Hematopoietic multipotent progenitor cell treated with erythropoietin and hydrocortisone succinate and interleukin-3 and kit ligand, for 4 days (in vitro differentiated cells): ENCODE measurements at regions not wholly inside any gene's neighbourhood (a gene's known extent, or its start where the extent isn't known, plus 50 kb on each side); places are given as distances from the start of the nearest gene placed in this dataset.
A peak's percentile ranks its signal among the peaks of the same experiment; 100 is the strongest.

Experiments used
- DNase-seq: peaks from one replicate; pipeline ENCODE4 v3.0.0-alpha.2; 2015

DNA sequence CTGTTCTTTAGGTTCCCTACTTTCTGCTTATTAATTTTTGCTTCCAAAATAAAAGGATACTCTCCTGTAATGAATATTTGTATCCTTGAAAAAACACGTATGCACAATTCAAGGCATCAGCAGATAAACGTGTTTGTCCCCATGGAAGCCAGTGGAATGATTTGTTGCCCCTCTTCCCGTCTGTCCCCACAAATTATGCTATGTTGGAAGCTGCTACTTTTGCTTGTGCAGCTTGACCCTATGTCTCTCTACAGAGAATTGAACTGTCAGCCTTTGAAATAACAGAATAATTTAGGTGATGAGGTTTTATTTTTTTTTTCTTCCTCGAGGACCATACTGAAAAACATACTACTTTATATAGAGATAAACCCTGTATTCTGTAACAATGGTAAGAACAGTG, 401.5 kb upstream of the GOLIM4 start:
- no peak for DNase-seq

GRCh38 chr3:168495932-168496331, 400.2 kb upstream of the GOLIM4 start:
- DNase-seq = no peak

- no peak for DNase-seq
These were observed 399.5 kb upstream of the GOLIM4 start for GRCh38 chr3:168495270-168495669.

GRCh38 chr3:168493412-168494205, 397.9 kb upstream of the GOLIM4 start:
- no peak for DNase-seq

- no peak for DNase-seq
These were observed 395.3 kb upstream of the GOLIM4 start for GRCh38 chr3:168490981-168491380.

DNA sequence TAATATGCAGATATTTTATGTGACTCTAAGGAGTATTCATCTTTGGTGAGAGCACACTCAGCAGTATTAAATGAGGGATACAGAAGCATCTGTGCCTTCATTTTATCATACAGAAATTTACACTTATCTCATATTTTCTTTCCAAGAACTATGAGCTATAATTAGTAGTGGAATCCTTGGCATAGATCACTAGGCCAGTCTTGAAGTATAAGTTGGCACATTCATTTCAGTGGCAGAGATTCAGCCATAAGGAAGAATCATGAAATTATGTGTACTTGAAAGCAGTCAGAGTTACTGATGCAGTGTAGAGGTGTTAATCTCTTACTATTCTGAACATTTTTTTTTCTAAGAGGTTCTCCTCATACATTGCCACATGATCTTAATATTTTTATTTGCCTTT, 393.6 kb upstream of the GOLIM4 start:
- no peak for DNase-seq

DNA sequence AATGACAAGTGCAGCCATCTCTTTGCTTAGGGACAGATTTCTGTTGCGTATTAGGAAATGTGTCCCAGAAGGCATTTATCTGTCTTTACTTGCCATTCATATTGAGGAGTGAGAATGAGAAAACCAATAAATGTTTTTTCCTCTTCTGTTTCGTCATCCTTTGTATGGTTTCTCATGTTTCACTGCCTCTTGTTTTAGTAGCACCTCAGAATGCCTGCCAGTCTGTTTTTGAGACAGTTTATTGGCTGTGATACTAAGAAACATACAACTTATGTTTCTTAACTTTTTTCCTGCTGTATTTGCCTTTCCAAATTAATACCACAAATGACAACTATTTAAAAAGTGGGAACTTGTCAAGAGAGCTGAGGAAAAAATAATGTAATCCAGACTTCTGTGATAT, 390.2 kb upstream of the GOLIM4 start:
- DNase-seq = no peak

DNA sequence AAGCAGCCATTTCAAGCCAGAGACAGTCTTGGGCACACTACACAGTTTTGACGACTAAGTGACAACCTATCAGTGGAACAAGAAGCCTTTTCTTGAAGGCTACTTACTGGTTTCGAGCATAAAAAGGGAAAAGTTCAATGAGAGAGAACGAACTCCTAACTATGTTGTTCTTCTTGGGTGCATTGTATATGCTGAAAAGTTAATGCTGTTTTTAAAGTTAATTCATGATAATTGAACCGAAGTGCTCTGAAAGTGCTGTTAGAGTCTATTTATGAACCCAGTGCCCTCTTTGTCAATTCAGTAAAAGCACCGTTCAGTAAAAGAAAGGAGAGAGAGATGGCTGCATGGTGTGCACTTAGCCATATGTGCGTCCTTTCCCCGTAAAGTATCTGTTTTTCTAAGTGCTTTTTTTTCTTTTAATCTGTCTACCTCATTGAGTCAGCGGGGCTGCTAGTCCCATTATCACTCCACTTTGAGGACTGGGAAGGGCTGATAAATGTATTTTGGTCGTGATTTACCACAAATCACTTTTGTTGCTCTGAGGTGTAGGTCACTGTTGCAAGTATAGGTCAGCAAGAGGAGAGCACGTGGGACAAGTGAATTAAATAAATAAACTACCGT, 380.7 kb upstream of the GOLIM4 start:
- peak; percentile 70 for DNase-seq

GRCh38 chr3:168475704-168476103, 380.0 kb upstream of the GOLIM4 start:
- DNase-seq = peak; percentile 88

DNA sequence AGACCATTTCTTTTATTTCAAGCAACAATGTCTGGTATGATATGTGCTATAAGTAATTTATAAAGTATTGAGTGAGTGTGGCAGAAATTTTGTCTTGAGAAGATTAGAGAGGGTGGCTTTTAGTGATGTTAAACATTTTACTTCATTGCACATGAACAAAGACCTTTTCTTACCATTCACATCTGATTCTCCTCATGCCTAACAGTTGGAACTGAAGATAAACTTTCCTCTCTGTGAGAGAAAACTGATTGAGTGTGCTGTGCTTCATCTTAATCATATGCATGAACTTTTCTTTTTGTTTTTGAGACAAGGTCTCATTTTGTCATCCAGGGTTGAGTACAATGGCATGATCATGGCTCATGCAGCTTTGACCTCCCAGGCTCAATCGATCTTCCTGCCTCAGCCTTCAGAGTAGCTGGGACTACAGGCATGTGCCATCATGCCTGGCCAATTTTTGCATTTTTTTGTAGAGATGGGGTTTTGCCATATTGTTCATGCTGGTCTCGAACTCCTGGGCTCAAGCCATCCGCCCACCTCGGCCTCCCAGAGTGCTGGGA, 377.7 kb upstream of the GOLIM4 start:
- DNase-seq = no peak

- DNase-seq = no peak
These were observed 377.1 kb upstream of the GOLIM4 start for GRCh38 chr3:168472783-168473182.

- peak; percentile 25 for DNase-seq
These were observed 374.7 kb upstream of the GOLIM4 start for GRCh38 chr3:168470380-168470779.

DNA sequence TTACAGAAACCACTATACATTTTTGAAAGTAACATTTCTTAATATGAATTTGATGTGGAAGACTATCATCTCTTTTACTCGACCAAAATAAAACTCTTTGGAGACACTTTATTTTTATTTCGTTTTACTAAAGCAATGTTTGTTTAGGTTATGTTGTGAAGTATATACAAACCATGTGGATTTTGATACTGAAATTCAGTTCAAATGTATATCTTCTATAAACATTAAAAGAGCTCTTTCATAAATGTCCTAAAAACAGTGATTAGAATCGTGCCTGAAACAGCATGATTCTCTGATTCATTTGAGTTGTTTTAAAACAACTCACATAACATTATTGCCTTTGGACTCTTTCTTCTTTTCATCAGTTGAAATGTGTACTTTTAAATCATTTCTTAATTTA, 373.7 kb upstream of the GOLIM4 start:
- no peak for DNase-seq

DNA sequence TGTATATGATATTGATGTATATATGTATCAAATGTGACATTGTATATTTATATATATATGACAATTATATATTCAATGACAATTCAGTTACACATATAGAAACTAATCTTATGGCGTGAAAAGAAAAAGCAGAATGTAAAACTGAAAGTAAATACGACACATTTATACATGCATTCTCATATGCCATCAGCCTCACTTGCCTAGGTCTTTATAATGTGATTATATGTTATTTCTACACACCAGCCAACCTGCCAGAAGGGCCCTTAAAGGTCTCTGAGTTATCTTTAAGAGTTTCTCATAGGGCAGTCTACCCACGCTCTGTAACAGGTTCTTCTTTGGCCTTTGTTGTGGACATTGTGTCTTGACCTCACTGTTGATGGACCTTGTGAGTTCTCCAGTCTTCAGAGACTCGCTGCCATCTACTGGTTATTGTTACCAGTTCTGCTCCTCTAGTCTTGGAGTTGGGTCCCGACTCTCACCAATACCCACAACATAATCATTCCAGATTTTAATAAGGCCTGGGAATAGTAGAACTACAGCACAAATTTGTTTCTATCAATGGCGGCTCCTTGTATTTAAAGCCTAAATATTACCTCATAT, 371.5 kb upstream of the GOLIM4 start:
- DNase-seq = peak; percentile 74

DNA sequence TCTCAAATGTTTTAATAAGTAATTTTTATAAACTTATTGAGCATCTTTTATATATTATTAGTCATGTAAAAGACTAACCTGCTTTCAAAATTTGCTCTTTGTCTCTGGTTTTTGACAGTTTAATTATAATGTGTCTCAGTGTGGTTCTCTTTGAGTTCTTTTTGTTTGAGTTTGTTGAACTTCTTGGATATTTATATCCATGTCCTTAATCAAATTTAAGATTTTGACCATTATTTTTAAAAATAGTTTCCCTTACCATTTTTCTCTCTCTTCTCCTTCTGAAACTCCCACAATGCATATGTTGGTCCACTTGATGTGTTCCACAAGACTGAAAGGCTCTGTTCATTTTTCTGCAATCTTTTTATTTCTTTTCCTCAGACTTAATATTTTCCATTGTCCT, 366.1 kb upstream of the GOLIM4 start:
- no peak for DNase-seq

DNA sequence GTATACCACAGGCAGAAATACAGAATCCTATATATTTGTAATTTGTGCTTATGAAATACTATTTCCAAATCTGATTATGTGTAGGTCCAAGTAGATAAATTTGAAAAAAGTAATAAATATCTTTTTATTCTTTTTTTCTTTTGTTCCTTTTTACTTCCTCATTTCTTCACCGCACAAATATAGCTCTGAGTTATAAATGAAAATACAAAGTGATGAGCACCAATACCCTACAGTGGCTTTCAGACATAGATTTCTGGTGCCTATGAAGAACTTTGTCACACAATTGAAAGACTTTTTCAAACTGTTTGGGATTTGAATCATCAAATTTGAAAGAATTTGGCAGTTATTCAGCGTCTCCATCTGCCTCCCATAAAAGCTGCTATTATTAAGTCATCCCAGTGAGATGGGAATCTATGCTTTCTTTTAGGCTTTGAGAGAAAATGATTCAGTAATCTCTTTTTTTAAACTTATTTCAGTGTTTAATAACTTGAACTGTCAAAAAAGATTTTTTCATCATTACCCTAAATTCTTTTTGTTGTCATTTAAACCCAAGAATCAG, 363.6 kb upstream of the GOLIM4 start:
- DNase-seq = peak; percentile 29

DNA sequence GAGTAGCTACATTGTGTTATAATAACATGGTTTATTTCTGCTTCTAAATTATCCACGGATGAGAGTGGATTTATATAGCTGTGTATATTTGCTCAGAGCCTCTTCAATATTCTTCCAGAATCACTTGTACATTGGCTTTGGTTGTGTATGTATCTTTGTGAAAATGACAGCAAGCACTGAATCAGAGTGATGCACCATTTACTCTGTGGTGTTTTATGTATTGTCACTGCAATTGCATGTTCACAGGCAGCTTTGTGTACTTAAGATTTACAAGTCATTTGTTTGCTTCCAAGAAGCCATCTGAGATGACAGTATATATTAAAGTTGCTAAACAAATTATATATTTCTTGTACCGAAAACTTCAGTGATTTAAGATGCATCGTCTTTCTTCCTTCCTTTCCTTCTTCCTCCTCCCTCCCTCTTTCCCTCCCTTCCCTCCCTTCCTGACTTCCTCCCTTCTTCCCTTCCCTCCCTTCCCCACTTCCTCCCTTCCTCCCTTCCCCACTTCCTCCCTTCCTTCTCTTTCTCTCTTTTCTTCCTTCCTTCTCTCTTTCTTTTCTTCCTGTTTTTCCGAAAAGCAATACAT, 362.3 kb upstream of the GOLIM4 start:
- no peak for DNase-seq

DNA sequence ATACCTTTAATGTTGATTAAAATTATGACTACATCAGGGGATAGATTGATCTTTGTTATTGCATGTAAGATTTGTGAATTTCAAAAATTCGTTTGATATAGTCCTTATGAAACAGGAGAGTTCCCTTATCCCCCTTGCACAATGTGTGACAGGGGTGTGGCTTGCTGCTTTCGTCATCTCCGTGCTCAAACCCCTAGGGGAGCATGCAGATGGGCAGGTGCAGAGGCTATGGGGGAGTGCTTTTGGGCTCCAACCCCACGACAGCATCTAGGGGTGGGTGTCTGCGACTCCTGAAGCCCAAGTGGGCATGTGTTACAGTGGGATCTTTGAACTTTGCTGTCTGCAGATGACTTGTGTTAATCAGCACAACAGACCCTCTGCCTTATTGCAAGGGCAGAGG, 360.1 kb upstream of the GOLIM4 start:
- peak; percentile 15 for DNase-seq

DNA sequence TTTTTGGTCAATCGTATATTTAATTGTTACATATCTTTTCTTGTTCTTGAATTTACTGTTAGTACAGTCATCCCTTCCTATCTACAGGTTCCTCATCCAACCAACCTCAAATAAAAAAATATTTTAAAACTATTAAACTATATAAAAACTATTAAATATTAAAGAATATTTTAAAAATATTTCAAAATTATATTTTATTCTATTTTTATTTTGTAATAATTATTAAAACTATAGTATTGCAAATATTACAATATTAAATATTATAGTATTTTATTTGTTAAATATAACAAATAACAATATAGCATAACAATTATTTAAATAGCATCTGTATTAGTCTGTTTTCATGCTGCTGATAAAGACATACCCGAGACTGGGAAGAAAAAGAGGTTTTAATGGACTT, 357.9 kb upstream of the GOLIM4 start:
- no peak for DNase-seq

- no peak for DNase-seq
These were observed 348.2 kb upstream of the GOLIM4 start for GRCh38 chr3:168443965-168444364.

DNA sequence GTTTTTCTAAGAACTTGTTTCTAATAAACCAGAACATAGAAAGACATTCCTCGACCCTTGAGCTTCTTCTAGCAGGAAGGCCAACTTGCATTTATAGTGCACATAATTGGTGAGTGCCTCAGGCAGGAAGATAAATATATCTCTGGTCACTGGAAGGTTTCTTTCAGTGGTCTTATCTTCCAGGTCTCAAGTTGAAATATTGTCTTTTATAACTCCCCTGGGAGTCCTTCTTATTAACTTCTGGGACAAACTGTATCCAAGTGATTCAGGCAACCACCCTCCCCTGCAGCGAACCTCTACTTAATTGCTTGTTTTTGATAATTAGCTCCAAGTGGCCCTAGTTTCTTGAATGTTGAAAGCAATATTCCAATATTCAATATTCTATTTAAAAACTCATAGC, 346.8 kb upstream of the GOLIM4 start:
- DNase-seq = no peak

- DNase-seq = peak; percentile 65
These were observed 340.6 kb upstream of the GOLIM4 start for GRCh38 chr3:168436245-168436724.

- no peak for DNase-seq
These were observed 335.8 kb upstream of the GOLIM4 start for GRCh38 chr3:168431491-168431890.
